ENCODE measurements at regions not wholly inside any gene's neighbourhood (a gene's known extent, or its start where the extent isn't known, plus 50 kb on each side); places are given as distances from the start of the nearest gene placed in this dataset.

DNA sequence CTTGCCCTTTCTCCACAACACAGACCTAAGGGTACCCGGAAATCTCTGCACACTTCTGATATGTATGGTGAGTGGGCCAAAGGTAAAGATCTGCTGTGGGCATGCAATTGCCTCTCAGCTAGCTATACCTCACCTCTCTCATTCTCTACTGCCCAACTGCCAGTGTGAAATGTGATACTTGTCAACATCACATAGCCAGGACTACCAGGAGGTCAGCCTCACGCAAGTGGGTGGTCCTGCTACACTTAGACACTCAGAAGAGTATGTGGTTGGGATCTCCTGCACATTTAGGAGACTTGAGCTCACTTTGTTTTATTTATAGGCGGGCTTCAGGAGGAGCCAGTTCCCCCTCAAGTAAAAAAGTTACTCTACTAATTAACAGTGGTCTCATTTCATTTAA, 88.0 kb upstream of the MAN2A1 start:
- TF ChIP-seq EZH2 (IDR thresholded peaks at IDR 0.05; ENCODE audit: insufficient read depth, poor library complexity, severe bottlenecking) (no peak), EZH2phosphoT487 (IDR thresholded peaks at IDR 0.05; ENCODE audit: insufficient read depth, low read depth) (no peak)
